Choroid plexus epithelial cell (primary cell): ENCODE measurements at regions not wholly inside any gene's neighbourhood (a gene's known extent, or its start where the extent isn't known, plus 50 kb on each side); places are given as distances from the start of the nearest gene placed in this dataset.
"Not testable (repeated sequence)": the region's sequence is repeated elsewhere in the genome, so short reads cannot be mapped to it uniquely, and the experiment has no call there.

ENCODE experiments used
- DNase-seq: peaks from one replicate; pipeline ENCODE4 v3.0.0-alpha.2; 2010; ENCODE audit warnings: low read depth
- H3K4me3 ChIP-seq: 2 replicates; pipeline ENCODE4 v1.5.1; 2011; ENCODE audit warnings: low read depth, mild to moderate bottlenecking, control low read depth, low read length, moderate library complexity
- TF ChIP-seq, protein P1 (sequence below): conservative IDR thresholded peaks from 2 replicates; pipeline ENCODE4 v1.5.1; 2011; ENCODE audit warnings: low read depth, mild to moderate bottlenecking, control low read depth, inconsistent platforms, low read length, moderate library complexity

DNA sequence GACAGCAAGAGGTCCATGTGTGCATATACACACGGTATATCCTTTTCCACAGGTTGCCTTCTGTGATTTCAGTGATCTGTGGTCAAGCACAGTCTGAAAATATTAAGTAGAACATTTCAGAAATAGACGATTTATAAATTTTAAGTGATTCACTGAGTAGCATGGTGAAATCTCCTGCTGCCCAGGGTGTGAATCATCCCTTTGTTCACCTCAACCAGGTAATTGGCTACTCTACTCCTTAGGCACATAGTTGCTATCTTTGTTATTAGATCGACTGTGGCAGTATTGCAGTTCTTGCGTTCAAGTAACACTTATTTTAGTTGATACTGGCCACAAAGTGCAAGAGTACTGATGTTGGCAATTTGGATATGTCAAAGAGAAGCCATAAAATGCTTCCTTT lies 1421.7 kb downstream of the GRIK2 start:
- no peak for DNase-seq
- H3K4me3 ChIP-seq, result no peak overlapping the region
- TF ChIP-seq, protein P1, sequence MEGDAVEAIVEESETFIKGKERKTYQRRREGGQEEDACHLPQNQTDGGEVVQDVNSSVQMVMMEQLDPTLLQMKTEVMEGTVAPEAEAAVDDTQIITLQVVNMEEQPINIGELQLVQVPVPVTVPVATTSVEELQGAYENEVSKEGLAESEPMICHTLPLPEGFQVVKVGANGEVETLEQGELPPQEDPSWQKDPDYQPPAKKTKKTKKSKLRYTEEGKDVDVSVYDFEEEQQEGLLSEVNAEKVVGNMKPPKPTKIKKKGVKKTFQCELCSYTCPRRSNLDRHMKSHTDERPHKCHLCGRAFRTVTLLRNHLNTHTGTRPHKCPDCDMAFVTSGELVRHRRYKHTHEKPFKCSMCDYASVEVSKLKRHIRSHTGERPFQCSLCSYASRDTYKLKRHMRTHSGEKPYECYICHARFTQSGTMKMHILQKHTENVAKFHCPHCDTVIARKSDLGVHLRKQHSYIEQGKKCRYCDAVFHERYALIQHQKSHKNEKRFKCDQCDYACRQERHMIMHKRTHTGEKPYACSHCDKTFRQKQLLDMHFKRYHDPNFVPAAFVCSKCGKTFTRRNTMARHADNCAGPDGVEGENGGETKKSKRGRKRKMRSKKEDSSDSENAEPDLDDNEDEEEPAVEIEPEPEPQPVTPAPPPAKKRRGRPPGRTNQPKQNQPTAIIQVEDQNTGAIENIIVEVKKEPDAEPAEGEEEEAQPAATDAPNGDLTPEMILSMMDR, result no peak

DNA sequence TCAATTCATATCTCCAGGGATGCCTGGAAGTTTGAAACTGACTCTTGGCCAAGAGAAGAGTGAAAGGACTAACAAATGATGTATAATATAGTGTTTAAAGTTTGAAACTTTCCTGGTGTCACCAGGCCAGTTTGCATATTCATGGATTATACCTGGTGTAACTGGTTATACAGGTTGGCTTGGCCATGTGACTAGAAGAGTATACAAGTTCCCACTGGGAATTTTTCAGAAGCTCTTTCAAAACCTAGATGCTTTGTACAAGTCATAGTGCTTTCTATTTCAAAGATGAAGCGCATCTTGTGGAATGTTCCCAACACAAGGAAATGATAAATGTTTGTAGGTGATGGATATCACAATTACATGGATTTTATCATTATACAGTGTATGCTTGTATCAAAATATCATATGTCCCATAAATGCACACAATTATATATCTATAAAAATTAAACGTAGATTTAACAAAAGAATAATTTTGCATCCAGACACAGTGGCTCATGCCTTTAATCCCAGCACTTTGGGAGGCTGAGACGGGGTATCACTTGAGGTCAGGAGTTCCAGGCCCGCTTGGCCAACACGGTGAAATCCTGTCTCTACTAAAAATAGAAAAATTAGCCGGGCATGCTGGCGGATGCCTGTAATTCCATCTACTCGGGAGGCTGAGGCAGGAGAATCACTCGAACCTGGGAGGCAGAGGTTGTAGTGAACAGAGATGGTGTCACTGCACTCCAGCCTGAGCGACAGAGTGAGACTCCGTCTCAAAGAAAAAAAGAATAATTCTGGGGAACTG lies 1420.2 kb downstream of the GRIK2 start:
- no peak overlapping the region for H3K4me3 ChIP-seq
- TF ChIP-seq, protein P1, result no peak
- no peak for DNase-seq

DNA sequence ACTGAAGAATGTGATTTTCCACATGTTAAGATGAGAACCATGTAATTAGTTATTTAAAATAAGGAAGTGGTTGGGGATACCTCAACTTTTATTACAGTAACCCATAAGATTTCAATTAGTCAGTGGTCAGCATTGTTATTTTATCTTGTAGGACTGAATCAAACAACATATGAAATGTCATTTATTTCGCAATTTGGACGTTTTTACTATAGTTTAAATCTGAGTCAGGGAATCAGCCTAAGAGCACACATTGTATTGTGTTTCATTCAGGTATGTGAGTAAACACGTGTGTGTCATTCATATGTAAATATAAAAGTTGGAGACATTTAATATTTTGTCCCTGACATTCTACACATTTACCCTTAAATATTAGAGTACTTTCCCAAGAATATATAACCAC lies 1418.7 kb downstream of the GRIK2 start:
- DNase-seq, result no peak
- no peak overlapping the region for H3K4me3 ChIP-seq
- TF ChIP-seq, protein P1, result no peak

DNA sequence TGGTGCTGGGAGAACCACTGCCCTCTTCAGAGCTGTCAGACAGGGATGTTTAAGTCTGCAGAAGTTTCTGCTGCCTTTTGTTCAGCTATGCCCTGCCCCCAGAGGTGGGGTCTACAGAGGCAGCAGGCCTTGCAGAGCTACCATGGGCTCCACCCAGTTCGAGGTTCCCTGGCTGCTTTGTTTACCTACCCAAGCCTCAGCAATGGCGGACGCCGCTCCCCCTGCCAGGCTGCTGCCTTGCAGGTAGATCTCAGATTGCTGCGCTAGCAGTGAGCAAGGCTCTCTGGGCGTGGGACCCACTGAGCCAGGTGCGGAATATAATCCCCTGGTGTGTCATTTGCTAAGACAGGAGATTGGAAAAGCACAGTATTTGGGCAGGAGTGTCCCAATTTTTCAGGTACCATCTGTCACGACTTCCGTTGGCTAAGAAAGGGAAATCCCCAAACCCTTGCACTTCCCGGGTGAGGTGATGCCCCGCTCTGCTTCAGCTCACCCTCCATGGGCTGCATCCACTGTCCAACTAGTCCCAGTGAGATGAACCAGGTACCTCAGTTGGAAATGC lies 1415.5 kb downstream of the GRIK2 start:
- DNase-seq, H3K4me3 ChIP-seq: not testable (repeated sequence)

DNA sequence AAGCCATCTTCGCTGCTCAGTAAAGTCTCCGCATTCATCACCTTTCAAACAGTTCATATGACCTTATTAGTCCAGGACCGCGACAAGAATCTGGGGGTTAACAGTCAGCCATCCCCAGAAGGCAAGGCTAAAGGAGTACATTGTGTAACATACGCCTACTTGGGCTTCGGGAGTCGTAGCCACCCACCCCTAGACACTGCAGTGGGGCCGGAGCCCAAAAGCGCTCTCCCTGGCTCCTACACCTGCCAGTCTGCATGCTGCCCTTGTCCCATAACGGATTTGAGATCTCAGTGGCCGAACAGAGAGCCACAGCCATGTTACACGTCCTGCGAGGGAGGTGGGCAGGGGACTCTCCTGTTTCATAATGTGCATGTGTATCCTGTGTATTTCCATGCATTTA lies 1405.5 kb downstream of the GRIK2 start:
- no peak overlapping the region for H3K4me3 ChIP-seq
- TF ChIP-seq, protein P1, result no peak
- no peak for DNase-seq

DNA sequence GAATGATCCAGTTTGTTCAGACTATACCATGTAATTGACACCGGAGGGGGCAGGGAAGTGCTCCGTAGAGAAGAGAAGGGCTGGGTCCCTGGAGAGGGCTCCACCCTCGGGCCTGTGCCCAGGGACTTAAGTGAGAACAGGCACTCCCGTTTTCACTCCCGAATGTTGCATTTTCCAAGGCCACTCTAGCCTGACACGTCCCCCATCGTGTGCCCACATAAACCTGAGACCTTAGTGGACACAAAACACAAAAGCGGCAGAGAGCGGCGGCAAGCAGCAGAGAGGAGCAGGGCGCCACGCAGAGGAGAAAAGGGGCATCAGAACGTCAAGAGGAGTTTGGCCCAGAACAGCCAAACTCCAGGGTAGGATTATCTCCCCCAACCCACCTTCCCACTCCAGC lies 1405.1 kb downstream of the GRIK2 start:
- peak; percentile 8 for DNase-seq
- TF ChIP-seq, protein P1, result peak; percentile 48
- H3K4me3 ChIP-seq, result peak overlapping the region; percentile 40

DNA sequence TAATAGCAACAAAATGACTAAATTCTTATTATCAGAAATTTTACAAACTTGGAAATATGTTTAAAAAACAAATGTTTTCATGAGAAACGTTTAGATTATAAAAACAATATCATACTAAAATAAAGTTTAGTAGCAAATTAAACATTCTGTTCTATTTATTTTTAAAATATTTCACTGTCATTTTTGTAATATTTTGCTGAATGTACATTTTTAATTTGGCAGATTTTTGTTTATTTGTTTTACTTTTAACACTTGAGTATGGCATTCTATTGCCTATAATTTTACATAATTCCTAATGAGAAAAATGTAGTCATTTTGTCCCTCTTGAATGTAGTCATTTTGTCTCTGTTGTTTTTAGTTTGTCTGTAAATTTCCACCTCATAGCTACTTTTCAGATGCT lies 1400.2 kb downstream of the GRIK2 start:
- TF ChIP-seq, protein P1, result no peak
- no peak for DNase-seq
- H3K4me3 ChIP-seq, result no peak overlapping the region
